DND-41 (cell line): ENCODE measurements at regions not wholly inside any gene's neighbourhood (a gene's known extent, or its start where the extent isn't known, plus 50 kb on each side); places are given as distances from the start of the nearest gene placed in this dataset.

Experiments used
- CTCF ChIP-seq: IDR thresholded peaks from 2 replicates; pipeline ENCODE4 v1.5.1; 2012; ENCODE audit warnings: borderline replicate concordance, low read length, moderate library complexity, mild to moderate bottlenecking; ENCODE audit not compliant: poor library complexity, severe bottlenecking; ENCODE audit errors: extremely low read depth
- EZH2 ChIP-seq: IDR thresholded peaks from 3 replicates; pipeline ENCODE4 v1.6.1; 2012; ENCODE audit warnings: borderline replicate concordance, low read depth, mild to moderate bottlenecking, moderate library complexity, low read length, inconsistent platforms; ENCODE audit not compliant: severe bottlenecking

- TF ChIP-seq CTCF, result no peak
- TF ChIP-seq EZH2, result no peak
Measured at GRCh38 chr2:239495175-239495574, 94.4 kb upstream of the HDAC4 start.
